HepG2 (cell line): ENCODE measurements at regions not wholly inside any gene's neighbourhood (a gene's known extent, or its start where the extent isn't known, plus 50 kb on each side); places are given as distances from the start of the nearest gene placed in this dataset.

Experiments used
- ATAC-seq: fragments of 200-7000 bp; cut with Tn5 transposase; 3 replicates; pipeline ENCODE4 v1.9.1; 2020; ENCODE audit warnings: mild to moderate bottlenecking, moderate library complexity
- BruUV-seq: library from RNA; stranded (reverse); fragments of 400-500 nt; replicated peaks from 2 replicates; lab custom pipeline; 2021; lab: Mats Ljungman, UMichigan
- CTCF ChIA-PET: fragments of 300-600 bp; formaldehyde crosslinking; extraction: SDS; loops from one replicate; lab custom pipeline; 2021; ENCODE audit warnings: low total read pairs, inconsistent platforms, low intra/inter-chr PET ratio; lab: Yijun Ruan, JAX
- POLR2A ChIA-PET: fragments of 350-600 bp; sonication (Branson Sonifier 250); formaldehyde crosslinking; loops from one replicate; lab custom pipeline; 2020; ENCODE audit warnings: antibody characterized with exemption, inconsistent platforms; lab: Yijun Ruan, JAX
- DNase-seq: peaks from one replicate; pipeline ENCODE4 v3.0.0-alpha.2; 2015; ENCODE audit warnings: low spot score
- FAIRE-seq: peaks from 3 replicates; lab custom pipeline; 2011; peaks lifted over from hg19 to GRCh38; lab: Jason Lieb, UNC
- H2AFZ ChIP-seq: one replicate; pipeline ENCODE4 v1.6.1; 2011; ENCODE audit warnings: low read length, inconsistent platforms
- H3K27ac ChIP-seq: fragments of 300-600 bp; 3 replicates; pipeline ENCODE4 v1.8.0; 2011; ENCODE audit warnings: mixed run types, mild to moderate bottlenecking, mixed read lengths, low read length, inconsistent platforms; ENCODE audit not compliant: insufficient read depth; ENCODE audit errors: extremely low read length
- H3K27me3 ChIP-seq, 2 experiments: fragments of 200-600 bp in 1 of 2; 2 replicates in 1 of 2; 3 replicates in 1 of 2; pipeline versions ENCODE4 v1.6.0 to v1.8.0; 2011; ENCODE audit warnings: low read length in 2 of 2, mild to moderate bottlenecking in 2 of 2, moderate library complexity in 2 of 2, inconsistent platforms in 1 of 2; ENCODE audit not compliant: insufficient read depth in 2 of 2, control insufficient read depth in 1 of 2
- H3K36me3 ChIP-seq, 2 experiments: fragments of 200-600 bp in 1 of 2; replicated peaks in 1 of 2; 2 replicates in 1 of 2; 3 replicates in 1 of 2; pipeline versions ENCODE4 v1.5.1 to v1.8.0; 2011; ENCODE audit warnings: low read length in 2 of 2, inconsistent platforms in 1 of 2; ENCODE audit not compliant: insufficient read depth in 2 of 2, control insufficient read depth in 1 of 2
- H3K4me1 ChIP-seq: 2 replicates; pipeline ENCODE4 v1.5.1; 2012; ENCODE audit warnings: low read length, inconsistent platforms; ENCODE audit not compliant: insufficient read depth
- H3K4me2 ChIP-seq: 2 replicates; pipeline ENCODE4 v1.6.0; 2011; ENCODE audit warnings: low read depth, low read length, inconsistent platforms
- H3K4me3 ChIP-seq, 3 experiments: fragments of 200-600 bp in 1 of 3; sonication (generic), shearing (Covaris generic) in 1 of 3; replicated peaks in 1 of 3; 2 replicates each; pipeline ENCODE4 v1.5.1; 2011 to 2016; ENCODE audit warnings: low read length in 3 of 3, inconsistent platforms in 2 of 3, low read depth in 2 of 3, mild to moderate bottlenecking in 2 of 3, control low read depth in 1 of 3, mixed read lengths in 1 of 3; ENCODE audit not compliant: insufficient read depth in 1 of 3
- H3K79me2 ChIP-seq: one replicate; pipeline ENCODE4 v1.6.1; 2011; ENCODE audit warnings: low read length, inconsistent platforms; ENCODE audit not compliant: insufficient read depth
- H3K9ac ChIP-seq: 2 replicates; pipeline ENCODE4 v1.6.0; 2011; ENCODE audit warnings: mild to moderate bottlenecking, low read depth, low read length, inconsistent platforms; ENCODE audit not compliant: insufficient read depth
- H3K9me3 ChIP-seq: 2 replicates; pipeline ENCODE4 v1.5.1; 2012; ENCODE audit warnings: mild to moderate bottlenecking, low read length
- H4K20me1 ChIP-seq: 2 replicates; pipeline ENCODE4 v1.6.0; 2011; ENCODE audit warnings: inconsistent platforms, mild to moderate bottlenecking, low read length, moderate library complexity; ENCODE audit not compliant: insufficient read depth
- ARNTL ChIP-seq: sonication (generic); formaldehyde crosslinking; IDR thresholded peaks from 2 replicates; pipeline ENCODE4 v1.4.0; 2020; ENCODE audit warnings: mild to moderate bottlenecking, missing genetic modification reagents
- FOSL1 ChIP-seq: sonication (generic); formaldehyde crosslinking; IDR thresholded peaks from 2 replicates; pipeline ENCODE4 v1.9.0; 2021; ENCODE audit warnings: missing genetic modification reagents, borderline replicate concordance
- FOXA1 ChIP-seq, 2 experiments: fragments of 450-650 bp in 1 of 2; sonication (generic) in 1 of 2; formaldehyde crosslinking in 1 of 2; IDR thresholded peaks; 2 replicates each; pipeline versions ENCODE4 v1.4.0 to v1.6.1; 2016 to 2020; ENCODE audit warnings: missing genetic modification reagents in 1 of 2
- HNRNPUL1 ChIP-seq: fragments of 200-400 bp; formaldehyde crosslinking; IDR thresholded peaks from 2 replicates; pipeline ENCODE4 v1.6.1; 2017; ENCODE audit warnings: low read depth, mild to moderate bottlenecking, low read length, moderate library complexity
- IKZF1 ChIP-seq: fragments of 450-650 bp; IDR thresholded peaks from 2 replicates; pipeline ENCODE4 v1.7.1; 2016
- KLF12 ChIP-seq: sonication (generic); formaldehyde crosslinking; IDR thresholded peaks from 2 replicates; pipeline ENCODE4 v1.4.0; 2020; ENCODE audit warnings: missing genetic modification reagents, borderline replicate concordance
- LCORL ChIP-seq, 2 experiments: fragments of 450-650 bp in 1 of 2; sonication (generic) in 1 of 2; formaldehyde crosslinking in 1 of 2; IDR thresholded peaks; 2 replicates each; pipeline versions ENCODE4 v1.5.0 to v1.6.1; 2017 to 2020; ENCODE audit warnings: antibody characterized with exemption in 1 of 2, missing genetic modification reagents in 1 of 2
- SIX4 ChIP-seq: sonication (generic); formaldehyde crosslinking; IDR thresholded peaks from 2 replicates; pipeline ENCODE4 v1.4.0; 2020; ENCODE audit warnings: missing genetic modification reagents
- SMARCC2 ChIP-seq: fragments of 450-650 bp; IDR thresholded peaks from 2 replicates; pipeline ENCODE4 v1.6.1; 2017; ENCODE audit warnings: antibody characterized with exemption, mild to moderate bottlenecking
- ZFY ChIP-seq: sonication (generic); formaldehyde crosslinking; IDR thresholded peaks from 2 replicates; pipeline ENCODE4 v1.4.0; 2020; ENCODE audit warnings: missing genetic modification reagents
- ZMYM4 ChIP-seq: sonication (generic); formaldehyde crosslinking; IDR thresholded peaks from 2 replicates; pipeline ENCODE4 v1.8.1; 2023; ENCODE audit warnings: mild to moderate bottlenecking, missing genetic modification reagents
- ZNF136 ChIP-seq: sonication (generic); formaldehyde crosslinking; IDR thresholded peaks from 2 replicates; pipeline ENCODE4 v1.8.1; 2022; ENCODE audit warnings: low read depth, mild to moderate bottlenecking, moderate library complexity, missing genetic modification reagents
- WGBS: methylation state at CpG from one replicate; pipeline ENCODE4 v1.1.6; 2017; ENCODE audit warnings: low lambda C conversion rate; 5-methylcytosine and 5-hydroxymethylcytosine counted together
- in situ Hi-C: cut with HindIII; loops from 2 replicates; pipeline ENCODE4 v1.10.0; 2017; ENCODE audit warnings: low pct_unique_long_range_greater_than_20kb; ENCODE audit not compliant: extremely low pct_ligation_motif_present
- intact Hi-C: fragments of 100-400 bp; cut with micrococcal nuclease; formaldehyde crosslinking; loops from one replicate; pipeline ENCODE4 v1.10.0; 2022; ENCODE audit not compliant: unreplicated experiment
- TF ChIP-seq, protein P1 (sequence below): sonication (generic); formaldehyde crosslinking; IDR thresholded peaks from 2 replicates; pipeline ENCODE4 v1.5.1; 2020; ENCODE audit warnings: missing genetic modification reagents, mild to moderate bottlenecking, borderline replicate concordance
- TF ChIP-seq, protein P2 (sequence below): sonication (generic); formaldehyde crosslinking; IDR thresholded peaks from 2 replicates; pipeline ENCODE4 v1.8.0; 2022; ENCODE audit warnings: missing genetic modification reagents, low read depth, mild to moderate bottlenecking, borderline replicate concordance
- TF ChIP-seq, protein P3 (sequence below): sonication (generic); formaldehyde crosslinking; IDR thresholded peaks from 2 replicates; pipeline ENCODE4 v1.4.0; 2020; ENCODE audit warnings: missing genetic modification reagents, mild to moderate bottlenecking, borderline replicate concordance

DNA sequence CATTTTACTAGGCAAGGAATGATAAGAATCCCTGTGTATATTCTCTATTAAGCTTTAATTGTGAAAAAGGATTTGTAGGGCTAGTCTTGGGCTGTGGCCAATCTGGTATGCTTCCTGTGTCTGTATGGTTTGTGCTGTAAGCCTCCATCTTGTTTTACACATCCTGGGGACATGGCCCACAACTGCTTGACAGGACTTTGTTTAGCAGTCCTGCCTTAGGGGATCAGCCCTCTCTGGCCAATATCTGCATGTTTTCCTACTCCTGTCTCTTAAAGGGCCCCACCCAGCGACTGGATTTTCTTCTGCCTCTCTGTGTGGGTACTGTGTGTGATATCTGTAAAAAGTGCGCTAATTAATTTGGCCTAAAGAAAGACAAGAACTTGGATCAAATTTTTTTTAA lies 813.2 kb downstream of the PLA2G4A start:
- no peaks in the 10 kb centered on the region for H3K27me3 ChIP-seq
- no peak overlapping the region for H3K4me3 ChIP-seq
- DNase-seq (no peak), ATAC-seq (peak; percentile 29; the same call in 2 of the 3 replicates), FAIRE-seq (no peak)
- TF ChIP-seq SIX4 (CRISPR knock-in tag) (no peak), ZFY (no peak), ARNTL (no peak), FOSL1 (CRISPR knock-in tag) (no peak), HNRNPUL1 (no peak), IKZF1 (no peak), FOXA1 (IDR thresholded peaks at IDR 0.05) (no peak), FOXA1 (CRISPR knock-in tag; IDR thresholded peaks at IDR 0.05) (no peak), SMARCC2 (no peak), KLF12 (CRISPR knock-in tag) (no peak), LCORL (IDR thresholded peaks at IDR 0.05) (no peak), LCORL (CRISPR knock-in tag; IDR thresholded peaks at IDR 0.05) (no peak), ZMYM4 (no peak), ZNF136 (CRISPR knock-in tag) (no peak)
- TF ChIP-seq, protein P1, sequence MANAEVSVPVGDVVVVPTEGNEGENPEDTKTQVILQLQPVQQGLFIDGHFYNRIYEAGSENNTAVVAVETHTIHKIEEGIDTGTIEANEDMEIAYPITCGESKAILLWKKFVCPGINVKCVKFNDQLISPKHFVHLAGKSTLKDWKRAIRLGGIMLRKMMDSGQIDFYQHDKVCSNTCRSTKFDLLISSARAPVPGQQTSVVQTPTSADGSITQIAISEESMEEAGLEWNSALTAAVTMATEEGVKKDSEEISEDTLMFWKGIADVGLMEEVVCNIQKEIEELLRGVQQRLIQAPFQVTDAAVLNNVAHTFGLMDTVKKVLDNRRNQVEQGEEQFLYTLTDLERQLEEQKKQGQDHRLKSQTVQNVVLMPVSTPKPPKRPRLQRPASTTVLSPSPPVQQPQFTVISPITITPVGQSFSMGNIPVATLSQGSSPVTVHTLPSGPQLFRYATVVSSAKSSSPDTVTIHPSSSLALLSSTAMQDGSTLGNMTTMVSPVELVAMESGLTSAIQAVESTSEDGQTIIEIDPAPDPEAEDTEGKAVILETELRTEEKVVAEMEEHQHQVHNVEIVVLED (CRISPR knock-in tag): no peak
- TF ChIP-seq, protein P2, sequence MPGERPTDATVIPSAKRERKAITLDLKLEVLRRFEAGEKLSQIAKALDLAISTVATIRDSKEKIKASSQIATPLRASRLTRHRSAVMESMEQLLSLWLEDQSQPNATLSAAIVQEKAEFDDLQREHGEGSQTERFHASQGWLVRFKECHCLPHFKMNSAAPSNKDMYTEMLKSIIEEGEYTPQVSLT (CRISPR knock-in tag): no peak
- TF ChIP-seq, protein P3, sequence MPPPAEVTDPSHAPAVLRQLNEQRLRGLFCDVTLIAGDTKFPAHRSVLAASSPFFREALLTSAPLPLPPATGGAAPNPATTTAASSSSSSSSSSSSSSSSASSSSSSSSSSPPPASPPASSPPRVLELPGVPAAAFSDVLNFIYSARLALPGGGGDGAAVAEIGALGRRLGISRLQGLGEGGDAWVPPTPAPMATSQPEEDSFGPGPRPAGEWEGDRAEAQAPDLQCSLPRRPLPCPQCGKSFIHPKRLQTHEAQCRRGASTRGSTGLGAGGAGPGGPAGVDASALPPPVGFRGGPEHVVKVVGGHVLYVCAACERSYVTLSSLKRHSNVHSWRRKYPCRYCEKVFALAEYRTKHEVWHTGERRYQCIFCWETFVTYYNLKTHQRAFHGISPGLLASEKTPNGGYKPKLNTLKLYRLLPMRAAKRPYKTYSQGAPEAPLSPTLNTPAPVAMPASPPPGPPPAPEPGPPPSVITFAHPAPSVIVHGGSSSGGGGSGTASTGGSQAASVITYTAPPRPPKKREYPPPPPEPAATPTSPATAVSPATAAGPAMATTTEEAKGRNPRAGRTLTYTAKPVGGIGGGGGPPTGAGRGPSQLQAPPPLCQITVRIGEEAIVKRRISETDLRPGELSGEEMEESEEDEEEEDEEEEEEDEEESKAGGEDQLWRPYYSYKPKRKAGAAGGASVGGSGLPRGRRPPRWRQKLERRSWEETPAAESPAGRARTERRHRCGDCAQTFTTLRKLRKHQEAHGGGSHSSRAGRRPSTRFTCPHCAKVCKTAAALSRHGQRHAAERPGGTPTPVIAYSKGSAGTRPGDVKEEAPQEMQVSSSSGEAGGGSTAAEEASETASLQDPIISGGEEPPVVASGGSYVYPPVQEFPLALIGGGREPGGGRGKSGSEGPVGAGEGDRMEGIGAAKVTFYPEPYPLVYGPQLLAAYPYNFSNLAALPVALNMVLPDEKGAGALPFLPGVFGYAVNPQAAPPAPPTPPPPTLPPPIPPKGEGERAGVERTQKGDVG: no peak
- no TSS peak for BruUV-seq
- H3K4me1 ChIP-seq: no peaks in the 10 kb centered on the region
- no peaks in the 10 kb centered on the region for H3K36me3 ChIP-seq
- H3K27ac ChIP-seq: no peak overlapping the region
- H3K9ac ChIP-seq: no peak overlapping the region
- POLR2A ChIA-PET: no interaction called here
- intact Hi-C loops (loop anchor here (5.0 kb wide), 1 partner anchor 210 kb away; no protein-coding TSS in a partner anchor), in situ Hi-C loops (no loop called here)
- no peak overlapping the region for H3K4me2 ChIP-seq
- no peaks in the 10 kb centered on the region for H3K79me2 ChIP-seq
- 0 out of 2 replicates have a peak, but pooled peaks cover 5% of the 10 kb centered on the region for H3K9me3 ChIP-seq
- no peak overlapping the region for H2AFZ ChIP-seq
- WGBS: 27% methylated on average over 2 of the region's 2 CpGs
- H4K20me1 ChIP-seq: no peaks in the 10 kb centered on the region
- CTCF ChIA-PET: no interaction called here
